GM21360 (cell line): ENCODE measurements at regions not wholly inside any gene's neighbourhood (a gene's known extent, or its start where the extent isn't known, plus 50 kb on each side); places are given as distances from the start of the nearest gene placed in this dataset.
"Not testable (repeated sequence)": the region's sequence is repeated elsewhere in the genome, so short reads cannot be mapped to it uniquely, and the experiment has no call there.

Experiments used
- ATAC-seq: cut with Tn5 transposase; IDR thresholded peaks from one replicate; pipeline ENCODE4 v1.9.1; 2021; ENCODE audit warnings: mild to moderate bottlenecking, moderate library complexity; ENCODE audit not compliant: unreplicated experiment

GRCh38 chr16:10232757-10233156 lies 50.5 kb upstream of the GRIN2A start:
- no peak for ATAC-seq

- ATAC-seq: no peak
These were observed 57.4 kb upstream of the GRIN2A start for GRCh38 chr16:10239640-10240039.

- no peak for ATAC-seq
These were observed 58.8 kb upstream of the GRIN2A start for GRCh38 chr16:10240854-10241613.

GRCh38 chr16:10242097-10242496 lies 59.9 kb upstream of the GRIN2A start:
- no peak for ATAC-seq

GRCh38 chr16:10242916-10243315 lies 60.7 kb upstream of the GRIN2A start:
- ATAC-seq: no peak

- ATAC-seq: no peak
These were observed 62.8 kb upstream of the GRIN2A start for GRCh38 chr16:10245002-10245401.

- ATAC-seq: no peak
These were observed 68.1 kb upstream of the GRIN2A start for GRCh38 chr16:10250137-10250828.

GRCh38 chr16:10252155-10252554 lies 69.9 kb upstream of the GRIN2A start:
- ATAC-seq: no peak

- no peak for ATAC-seq
These were observed 71.2 kb upstream of the GRIN2A start for GRCh38 chr16:10253409-10253808.

- no peak for ATAC-seq
These were observed 73.5 kb upstream of the GRIN2A start for GRCh38 chr16:10255728-10256127.

GRCh38 chr16:10256784-10257641 lies 74.8 kb upstream of the GRIN2A start:
- no peak for ATAC-seq

GRCh38 chr16:10257642-10258251 lies 75.5 kb upstream of the GRIN2A start:
- not testable (repeated sequence) for ATAC-seq

GRCh38 chr16:10258930-10259603 lies 76.8 kb upstream of the GRIN2A start:
- ATAC-seq: not testable (repeated sequence)

GRCh38 chr16:10261077-10261476 lies 78.8 kb upstream of the GRIN2A start:
- no peak for ATAC-seq

- ATAC-seq: not testable (repeated sequence)
These were observed 79.3 kb upstream of the GRIN2A start for GRCh38 chr16:10261526-10261925.

GRCh38 chr16:10262377-10263132 lies 80.3 kb upstream of the GRIN2A start:
- no peak for ATAC-seq

GRCh38 chr16:10265770-10266615 lies 83.8 kb upstream of the GRIN2A start:
- ATAC-seq: no peak

GRCh38 chr16:10266809-10267208 lies 84.6 kb upstream of the GRIN2A start:
- ATAC-seq: peak; percentile 73

- no peak for ATAC-seq
These were observed 87.4 kb upstream of the GRIN2A start for GRCh38 chr16:10269632-10270031.
